ENCODE measurements at regions not wholly inside any gene's neighbourhood (a gene's known extent, or its start where the extent isn't known, plus 50 kb on each side); places are given as distances from the start of the nearest gene placed in this dataset.

- Histone ChIP-seq H3K27ac (no peak overlapping the region), H3K36me3 (no peaks in the 10 kb centered on the region), H3K4me3 (no peak overlapping the region), H3K27me3 (no peaks in the 10 kb centered on the region), H3K4me1 (no peaks in the 10 kb centered on the region), H3K9me3 (peaks cover 9 to 15% of the 10 kb centered on the region in 2 donors)
- TF ChIP-seq CTCF (IDR thresholded peaks at IDR 0.05), result no peak
- no peak for TF ChIP-seq POLR2AphosphoS5 (IDR thresholded peaks at IDR 0.05)
- TF ChIP-seq POLR2A (IDR thresholded peaks at IDR 0.05), result no peak
- intact Hi-C loops (cut with DNase I; ENCODE audit: low total_unique reads), result no loop called here
- no peak for DNase-seq (ENCODE audit: low spot score in 2 of 2)
These were observed 164.5 kb downstream of the ATPSCKMT start for GRCh38 chr5:10085185-10085584.

- TF ChIP-seq POLR2A (IDR thresholded peaks at IDR 0.05), result no peak
- TF ChIP-seq CTCF (IDR thresholded peaks at IDR 0.05), result no peak
- TF ChIP-seq POLR2AphosphoS5 (IDR thresholded peaks at IDR 0.05), result no peak
- intact Hi-C loops (cut with DNase I; ENCODE audit: low total_unique reads), result no loop called here
These were observed 168.1 kb downstream of the ATPSCKMT start for GRCh38 chr5:10081584-10081983.

GRCh38 chr5:10077791-10078545, 171.7 kb downstream of the ATPSCKMT start:
- intact Hi-C loops (cut with DNase I; ENCODE audit: low total_unique reads), result no loop called here
- no peaks in the 10 kb centered on the region for H3K4me1 ChIP-seq
- H3K9me3 ChIP-seq, result no peaks in the 10 kb centered on the region

More at GRCh38 chr5:10081584-10081983, 168.1 kb downstream of the ATPSCKMT start:
- no peak overlapping the region for H3K4me3 ChIP-seq
- no peaks in the 10 kb centered on the region for H3K9me3 ChIP-seq
- H3K27me3 ChIP-seq, result no peaks in the 10 kb centered on the region
- DNase-seq (ENCODE audit: low spot score in 2 of 2), result no peak
- H3K27ac ChIP-seq, result no peak overlapping the region
- H3K4me1 ChIP-seq, result no peaks in the 10 kb centered on the region
- no peaks in the 10 kb centered on the region for H3K36me3 ChIP-seq

GRCh38 chr5:10073441-10074104, 176.1 kb downstream of the ATPSCKMT start:
- no peak overlapping the region for H3K27ac ChIP-seq
- DNase-seq (ENCODE audit: low spot score in 2 of 2), result no peak
- H3K4me1 ChIP-seq, result no peaks in the 10 kb centered on the region
- no peaks in the 10 kb centered on the region for H3K27me3 ChIP-seq
- intact Hi-C loops (cut with DNase I; ENCODE audit: low total_unique reads), result no loop called here
- no peak overlapping the region for H3K4me3 ChIP-seq
- H3K36me3 ChIP-seq, result no peaks in the 10 kb centered on the region
- H3K9me3 ChIP-seq, result no peaks in the 10 kb centered on the region
- TF ChIP-seq POLR2A (IDR thresholded peaks at IDR 0.05) (no peak), CTCF (IDR thresholded peaks at IDR 0.05) (no peak), POLR2AphosphoS5 (IDR thresholded peaks at IDR 0.05) (no peak)

More at GRCh38 chr5:10077791-10078545, 171.7 kb downstream of the ATPSCKMT start:
- no peak for DNase-seq (ENCODE audit: low spot score in 2 of 2)
- no peak overlapping the region for H3K27ac ChIP-seq
- H3K4me3 ChIP-seq, result no peak overlapping the region
- H3K27me3 ChIP-seq, result no peaks in the 10 kb centered on the region
- TF ChIP-seq POLR2A (IDR thresholded peaks at IDR 0.05) (no peak), POLR2AphosphoS5 (IDR thresholded peaks at IDR 0.05) (no peak), CTCF (IDR thresholded peaks at IDR 0.05) (no peak)
- no peaks in the 10 kb centered on the region for H3K36me3 ChIP-seq

GRCh38 chr5:10069637-10070313, 179.9 kb downstream of the ATPSCKMT start:
- TF ChIP-seq POLR2A (IDR thresholded peaks at IDR 0.05) (no peak), CTCF (IDR thresholded peaks at IDR 0.05) (no peak), POLR2AphosphoS5 (IDR thresholded peaks at IDR 0.05) (no peak)
- intact Hi-C loops (cut with DNase I; ENCODE audit: low total_unique reads), result no loop called here
- H3K4me1 ChIP-seq, result no peaks in the 10 kb centered on the region
- no peak for DNase-seq (ENCODE audit: low spot score in 2 of 2)
- no peaks in the 10 kb centered on the region for H3K36me3 ChIP-seq
- H3K27me3 ChIP-seq, result no peaks in the 10 kb centered on the region
- no peaks in the 10 kb centered on the region for H3K9me3 ChIP-seq
- H3K27ac ChIP-seq, result no peak overlapping the region
- no peak overlapping the region for H3K4me3 ChIP-seq
